Osteoblast (primary cell): ENCODE measurements at regions not wholly inside any gene's neighbourhood (a gene's known extent, or its start where the extent isn't known, plus 50 kb on each side); places are given as distances from the start of the nearest gene placed in this dataset.

ENCODE experiments used
- DNase-seq: peaks from one replicate; pipeline ENCODE4 v3.0.0; 2011; ENCODE audit warnings: low spot score, mixed read lengths; ENCODE audit not compliant: insufficient read length; ENCODE audit errors: missing footprints
- H2AFZ ChIP-seq: 2 replicates; pipeline ENCODE4 v1.6.0; 2011; ENCODE audit warnings: mild to moderate bottlenecking, low read length
- H3K27ac ChIP-seq: 2 replicates; pipeline ENCODE4 v1.5.1; 2011; ENCODE audit warnings: mild to moderate bottlenecking, low read depth, low read length, moderate library complexity
- H3K27me3 ChIP-seq: 2 replicates; pipeline ENCODE4 v1.6.0; 2012; ENCODE audit warnings: mild to moderate bottlenecking, control low read depth, inconsistent platforms, low read length, moderate library complexity; ENCODE audit not compliant: insufficient read depth
- H3K36me3 ChIP-seq: 2 replicates; pipeline ENCODE4 v1.5.1; 2011; ENCODE audit warnings: mild to moderate bottlenecking, low read length, control low read depth, moderate library complexity; ENCODE audit not compliant: insufficient read depth
- H3K4me1 ChIP-seq: 2 replicates; pipeline ENCODE4 v1.5.1; 2011; ENCODE audit warnings: mild to moderate bottlenecking, low read length, control low read depth, moderate library complexity; ENCODE audit not compliant: insufficient read depth
- H3K4me2 ChIP-seq: 2 replicates; pipeline ENCODE4 v1.6.0; 2011; ENCODE audit warnings: mild to moderate bottlenecking, low read length; ENCODE audit not compliant: insufficient read depth
- H3K4me3 ChIP-seq: fragments of 200-600 bp; sonication (generic); 3 replicates; pipeline ENCODE4 v1.5.1; 2012; ENCODE audit warnings: mild to moderate bottlenecking, low read length, inconsistent platforms; ENCODE audit not compliant: insufficient read depth
- H3K79me2 ChIP-seq: 2 replicates; pipeline ENCODE4 v1.6.0; 2012; ENCODE audit warnings: mild to moderate bottlenecking, low read length, control low read depth, inconsistent platforms; ENCODE audit not compliant: insufficient read depth
- H3K9me3 ChIP-seq: 2 replicates; pipeline ENCODE4 v1.5.1; 2011; ENCODE audit warnings: low read depth, low read length, control low read depth
- H4K20me1 ChIP-seq: 2 replicates; pipeline ENCODE4 v1.6.0; 2012; ENCODE audit warnings: mild to moderate bottlenecking, low read length, control low read depth; ENCODE audit not compliant: insufficient read depth
- CTCF ChIP-seq: IDR thresholded peaks from 2 replicates; pipeline ENCODE4 v1.5.1; 2011; ENCODE audit warnings: mild to moderate bottlenecking, low read depth, low read length, moderate library complexity; ENCODE audit errors: extremely low read depth

- Histone ChIP-seq H3K79me2 (no peaks in the 10 kb centered on the region), H3K27ac (no peak overlapping the region), H3K4me3 (no peak overlapping the region), H3K4me2 (no peak overlapping the region), H3K9me3 (no peaks in the 10 kb centered on the region), H3K36me3 (no peaks in the 10 kb centered on the region), H3K4me1 (no peaks in the 10 kb centered on the region), H2AFZ (no peak overlapping the region), H4K20me1 (no peaks in the 10 kb centered on the region), H3K27me3 (no peaks in the 10 kb centered on the region)
- no peak for TF ChIP-seq CTCF
- DNase-seq, result no peak
These were observed 159.9 kb upstream of the ACVR2A start for GRCh38 chr2:147684903-147685302.

GRCh38 chr2:147683380-147683779 is 161.4 kb upstream of the ACVR2A start:
- Histone ChIP-seq H3K4me3 (no peak overlapping the region), H2AFZ (no peak overlapping the region), H3K9me3 (no peaks in the 10 kb centered on the region), H3K27me3 (no peaks in the 10 kb centered on the region), H3K79me2 (no peaks in the 10 kb centered on the region), H3K4me1 (no peaks in the 10 kb centered on the region), H3K27ac (no peak overlapping the region), H4K20me1 (no peaks in the 10 kb centered on the region), H3K4me2 (no peak overlapping the region), H3K36me3 (no peaks in the 10 kb centered on the region)
- no peak for DNase-seq
- no peak for TF ChIP-seq CTCF

- Histone ChIP-seq H3K27ac (no peak overlapping the region), H3K27me3 (no peaks in the 10 kb centered on the region), H3K4me2 (no peak overlapping the region), H3K4me1 (no peaks in the 10 kb centered on the region), H3K9me3 (no peaks in the 10 kb centered on the region), H3K36me3 (no peaks in the 10 kb centered on the region), H4K20me1 (no peaks in the 10 kb centered on the region), H2AFZ (no peak overlapping the region), H3K79me2 (no peaks in the 10 kb centered on the region), H3K4me3 (no peak overlapping the region)
- no peak for TF ChIP-seq CTCF
- no peak for DNase-seq
These were observed 163.7 kb upstream of the ACVR2A start for GRCh38 chr2:147681093-147681492.

GRCh38 chr2:147679955-147680531 is 164.8 kb upstream of the ACVR2A start:
- Histone ChIP-seq H3K27ac (no peak overlapping the region), H3K4me3 (no peak overlapping the region), H3K79me2 (no peaks in the 10 kb centered on the region), H3K36me3 (no peaks in the 10 kb centered on the region), H3K27me3 (no peaks in the 10 kb centered on the region), H2AFZ (no peak overlapping the region), H3K9me3 (no peaks in the 10 kb centered on the region), H3K4me2 (no peak overlapping the region), H4K20me1 (no peaks in the 10 kb centered on the region), H3K4me1 (no peaks in the 10 kb centered on the region)
- DNase-seq, result no peak
- TF ChIP-seq CTCF, result no peak
